Esophagus muscularis mucosa (tissue), 4 donors: ENCODE measurements at regions not wholly inside any gene's neighbourhood (a gene's known extent, or its start where the extent isn't known, plus 50 kb on each side); places are given as distances from the start of the nearest gene placed in this dataset.

ENCODE experiments used
- EP300 ChIP-seq: sonication (generic); formaldehyde crosslinking; IDR thresholded peaks from one replicate; pipeline ENCODE4 v1.6.1; 2017; ENCODE audit warnings: antibody characterized with exemption
- POLR2A ChIP-seq: fragments of 450-650 bp; IDR thresholded peaks from one replicate; pipeline ENCODE4 v1.6.1; 2017; ENCODE audit warnings: antibody characterized with exemption, moderate library complexity, mild to moderate bottlenecking, low read depth
- POLR2AphosphoS5 ChIP-seq, 2 donors: sonication (generic); formaldehyde crosslinking; IDR thresholded peaks; one replicate each; pipeline ENCODE4 v1.6.1; 2017; ENCODE audit warnings: antibody characterized with exemption in 2 of 2
- TF ChIP-seq, protein P1 (sequence below), 3 experiments: fragments of 200-600 bp in 2 of 3; fragments of 450-650 bp in 1 of 3; sonication (generic) in 2 of 3; IDR thresholded peaks; one replicate each; pipeline ENCODE4 v1.5.1; 2017 to 2019; ENCODE audit warnings: antibody characterized with exemption in 3 of 3, mild to moderate bottlenecking in 2 of 3, moderate library complexity in 1 of 3

DNA sequence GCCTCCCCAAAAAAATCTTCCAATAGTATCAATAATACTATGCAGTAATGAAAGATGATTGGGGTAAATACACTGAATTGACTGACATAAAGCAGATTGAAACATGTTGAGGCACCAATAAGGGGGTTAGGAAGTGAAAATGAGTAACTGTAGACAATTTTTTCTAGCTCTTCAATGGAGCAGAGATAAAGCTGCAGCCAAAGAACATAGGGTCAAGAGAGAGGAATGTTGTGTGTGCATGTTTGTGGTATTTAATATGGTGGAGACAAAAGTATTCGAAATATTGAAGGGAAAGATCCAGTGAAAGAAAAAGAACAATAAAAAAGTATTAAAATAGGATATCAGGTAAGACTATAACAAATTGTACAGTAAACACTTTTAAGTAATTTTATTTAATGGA is 450.0 kb upstream of the CCDC179 start:
- TF ChIP-seq POLR2A (no peak), POLR2AphosphoS5 (IDR thresholded peaks at IDR 0.05) (no peak), EP300 (no peak)
- TF ChIP-seq, protein P1, sequence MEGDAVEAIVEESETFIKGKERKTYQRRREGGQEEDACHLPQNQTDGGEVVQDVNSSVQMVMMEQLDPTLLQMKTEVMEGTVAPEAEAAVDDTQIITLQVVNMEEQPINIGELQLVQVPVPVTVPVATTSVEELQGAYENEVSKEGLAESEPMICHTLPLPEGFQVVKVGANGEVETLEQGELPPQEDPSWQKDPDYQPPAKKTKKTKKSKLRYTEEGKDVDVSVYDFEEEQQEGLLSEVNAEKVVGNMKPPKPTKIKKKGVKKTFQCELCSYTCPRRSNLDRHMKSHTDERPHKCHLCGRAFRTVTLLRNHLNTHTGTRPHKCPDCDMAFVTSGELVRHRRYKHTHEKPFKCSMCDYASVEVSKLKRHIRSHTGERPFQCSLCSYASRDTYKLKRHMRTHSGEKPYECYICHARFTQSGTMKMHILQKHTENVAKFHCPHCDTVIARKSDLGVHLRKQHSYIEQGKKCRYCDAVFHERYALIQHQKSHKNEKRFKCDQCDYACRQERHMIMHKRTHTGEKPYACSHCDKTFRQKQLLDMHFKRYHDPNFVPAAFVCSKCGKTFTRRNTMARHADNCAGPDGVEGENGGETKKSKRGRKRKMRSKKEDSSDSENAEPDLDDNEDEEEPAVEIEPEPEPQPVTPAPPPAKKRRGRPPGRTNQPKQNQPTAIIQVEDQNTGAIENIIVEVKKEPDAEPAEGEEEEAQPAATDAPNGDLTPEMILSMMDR (IDR thresholded peaks at IDR 0.05) = no peak
